CD14-positive monocyte (primary cell): ENCODE measurements at regions not wholly inside any gene's neighbourhood (a gene's known extent, or its start where the extent isn't known, plus 50 kb on each side); places are given as distances from the start of the nearest gene placed in this dataset.

Experiments
- DNase-seq, 3 donors: peaks; one replicate each; pipeline ENCODE4 v3.0.0-alpha.2; 2011 to 2022
- H2AFZ ChIP-seq: 2 replicates; pipeline ENCODE4 v1.6.0; 2012; ENCODE audit warnings: mild to moderate bottlenecking, low read depth, low read length, inconsistent platforms; ENCODE audit not compliant: insufficient read depth, poor library complexity, severe bottlenecking
- H3K27ac ChIP-seq, 2 donors: 1 replicate in 1 of 2; 2 replicates in 1 of 2; pipeline ENCODE4 v1.5.1; 2012 to 2013; ENCODE audit warnings: low read length in 2 of 2, control low read depth in 1 of 2, inconsistent platforms in 1 of 2, low read depth in 1 of 2, mild to moderate bottlenecking in 1 of 2
- H3K27me3 ChIP-seq, 2 donors: one replicate each; pipeline versions ENCODE4 v1.6.0 to v1.6.1; 2011 to 2013; ENCODE audit warnings: low read length in 2 of 2; ENCODE audit not compliant: control insufficient read depth in 2 of 2, insufficient read depth in 2 of 2
- H3K36me3 ChIP-seq, 2 donors: replicated peaks in 1 of 2; 1 replicate in 1 of 2; 2 replicates in 1 of 2; pipeline versions ENCODE4 v1.5.1 to v1.6.1; 2012 to 2013; ENCODE audit warnings: low read length in 2 of 2, control low read depth in 1 of 2, inconsistent platforms in 1 of 2, mild to moderate bottlenecking in 1 of 2; ENCODE audit not compliant: insufficient read depth in 2 of 2, control insufficient read depth in 1 of 2
- H3K4me1 ChIP-seq, 2 donors: 1 replicate in 1 of 2; 2 replicates in 1 of 2; pipeline versions ENCODE4 v1.5.1 to v1.6.1; 2012 to 2013; ENCODE audit warnings: low read length in 2 of 2, control low read depth in 1 of 2, inconsistent platforms in 1 of 2, mild to moderate bottlenecking in 1 of 2, moderate library complexity in 1 of 2; ENCODE audit not compliant: insufficient read depth in 2 of 2, control insufficient read depth in 1 of 2
- H3K4me2 ChIP-seq: replicated peaks from 2 replicates; pipeline ENCODE3; 2012; ENCODE audit warnings: low read length, moderate library complexity, mild to moderate bottlenecking; ENCODE audit not compliant: poor library complexity, severe bottlenecking; ENCODE audit errors: extremely low read depth
- H3K4me3 ChIP-seq, 3 experiments: fragments of 200-600 bp in 1 of 3; sonication (generic) in 1 of 3; replicated peaks in 1 of 3; 1 replicate in 2 of 3; 2 replicates in 1 of 3; pipeline ENCODE4 v1.5.1; 2011 to 2013; ENCODE audit warnings: low read length in 3 of 3, mild to moderate bottlenecking in 3 of 3, control low read depth in 2 of 3, low read depth in 2 of 3, inconsistent platforms in 1 of 3, moderate library complexity in 1 of 3
- H3K79me2 ChIP-seq: 2 replicates; pipeline ENCODE4 v1.6.0; 2012; ENCODE audit warnings: mild to moderate bottlenecking, control low read depth, inconsistent platforms, low read length, moderate library complexity; ENCODE audit not compliant: insufficient read depth
- H3K9ac ChIP-seq: 2 replicates; pipeline ENCODE4 v1.6.0; 2017; ENCODE audit warnings: low read length, mild to moderate bottlenecking; ENCODE audit not compliant: insufficient read depth, poor library complexity, severe bottlenecking
- H3K9me3 ChIP-seq, 2 donors: replicated peaks in 1 of 2; 1 replicate in 1 of 2; 2 replicates in 1 of 2; pipeline versions ENCODE4 v1.5.1 to v1.6.1; 2012 to 2013; ENCODE audit warnings: low read length in 2 of 2, control low read depth in 1 of 2; ENCODE audit not compliant: control insufficient read depth in 1 of 2, insufficient read depth in 1 of 2
- H4K20me1 ChIP-seq: 2 replicates; pipeline ENCODE4 v1.6.0; 2012; ENCODE audit warnings: mild to moderate bottlenecking, low read length, control low read depth, moderate library complexity; ENCODE audit not compliant: insufficient read depth
- H3K27ac Mint-ChIP-seq, 7 donors: one replicate each; pipeline ENCODE4 v1.8.0; 2020; ENCODE audit warnings: mild to moderate bottlenecking in 7 of 7, mixed read lengths in 7 of 7, moderate library complexity in 6 of 7, inconsistent platforms in 2 of 7
- H3K27me3 Mint-ChIP-seq, 3 donors: one replicate each; pipeline ENCODE4 v1.8.0; 2021 to 2022; ENCODE audit warnings: low read depth in 3 of 3, mild to moderate bottlenecking in 3 of 3, mixed read lengths in 3 of 3, moderate library complexity in 3 of 3, inconsistent platforms in 1 of 3
- H3K36me3 Mint-ChIP-seq, 2 donors: one replicate each; pipeline ENCODE4 v1.8.0; 2020; ENCODE audit warnings: mixed read lengths in 2 of 2, inconsistent platforms in 1 of 2, mild to moderate bottlenecking in 1 of 2
- H3K4me1 Mint-ChIP-seq: one replicate; pipeline ENCODE4 v1.8.0; 2020; ENCODE audit warnings: mild to moderate bottlenecking, mixed read lengths
- H3K4me3 Mint-ChIP-seq, 2 donors: one replicate each; pipeline ENCODE4 v1.8.0; 2020; ENCODE audit warnings: mild to moderate bottlenecking in 2 of 2, mixed read lengths in 2 of 2, moderate library complexity in 1 of 2
- H3K9me3 Mint-ChIP-seq, 7 donors: one replicate each; pipeline ENCODE4 v1.8.0; 2020 to 2022; ENCODE audit warnings: mixed read lengths in 7 of 7, mild to moderate bottlenecking in 6 of 7, moderate library complexity in 6 of 7, inconsistent platforms in 2 of 7
- WGBS: methylation state at CpG from one replicate; pipeline ENCODE4 v1.1.5; 2013; ENCODE audit warnings: missing lambda C conversion rate; ENCODE audit not compliant: insufficient coverage; 5-methylcytosine and 5-hydroxymethylcytosine counted together
- intact Hi-C, 2 donors: fragments of 100-400 bp; cut with micrococcal nuclease; formaldehyde crosslinking; loops; one replicate each; pipeline versions ENCODE4 v1.15.0 to v1.15.1; 2023
- TF ChIP-seq, protein P1 (sequence below): fragments of 200-600 bp; IDR thresholded peaks from one replicate; pipeline ENCODE4 v1.8.0; 2022; ENCODE audit warnings: antibody characterized with exemption, mild to moderate bottlenecking

DNA sequence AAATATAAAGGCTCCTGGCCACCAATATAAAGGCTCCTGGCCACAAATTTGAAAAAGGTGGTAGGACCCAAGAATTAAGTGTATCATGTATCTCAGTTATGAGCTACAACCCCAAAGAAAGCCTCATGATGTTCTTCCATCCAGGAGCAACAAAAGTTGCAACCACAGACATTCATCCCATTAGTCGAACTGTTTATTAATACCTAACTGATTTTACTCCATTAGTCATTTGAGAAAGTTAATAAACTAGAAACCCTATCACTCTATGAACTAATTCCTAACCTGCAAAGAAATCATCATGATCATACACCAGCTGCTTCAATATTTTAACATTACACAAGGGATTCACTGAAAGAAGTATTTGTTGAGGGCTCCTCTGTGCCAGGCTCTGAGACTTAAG lies 253.2 kb upstream of the GRIP1 start:
- WGBS, result no CpG with 5 or more reads among the region's 1 CpG
- no peaks in the 10 kb centered on the region for H3K9me3 ChIP-seq
- H3K27ac Mint-ChIP-seq, result no peak overlapping the region

DNA sequence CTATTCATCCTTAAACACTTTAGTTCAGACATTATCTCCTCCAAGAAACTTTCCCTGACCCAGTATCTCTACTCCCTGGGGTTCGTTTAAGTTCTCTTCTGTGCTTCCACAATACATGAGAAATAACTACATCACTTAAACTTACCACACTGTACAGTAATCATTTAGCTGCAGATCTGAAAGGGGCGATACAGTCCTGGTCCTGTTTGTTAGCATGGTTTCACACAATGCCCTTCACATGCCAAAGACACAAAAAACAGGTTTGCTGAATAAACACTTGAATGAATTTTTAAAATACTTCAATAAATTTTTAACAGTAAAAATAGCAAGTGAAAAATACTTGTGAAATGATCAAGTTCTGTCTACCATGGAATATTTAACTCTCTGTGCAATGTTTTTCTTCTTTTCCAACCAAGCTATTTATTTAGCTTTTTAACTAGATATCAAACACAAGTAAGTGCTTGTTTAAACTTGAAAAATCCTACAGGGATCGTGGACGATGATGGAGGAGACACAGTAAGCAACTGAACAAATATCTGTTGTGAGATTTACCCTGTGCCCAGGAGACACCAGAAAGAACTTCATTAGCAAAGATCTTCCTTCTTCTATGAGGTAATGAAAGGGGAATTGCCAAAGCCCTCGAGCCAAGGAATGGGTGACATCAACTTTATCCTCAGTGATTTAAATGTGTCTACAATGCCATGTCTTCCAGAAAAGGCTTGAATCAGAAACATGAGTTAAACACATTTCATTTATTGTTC lies 255.6 kb upstream of the GRIP1 start:
- H3K79me2 ChIP-seq, result no peaks in the 10 kb centered on the region
- no peak overlapping the region for H3K4me2 ChIP-seq
- Mint-ChIP-seq H3K36me3 (no peaks in the 10 kb centered on the region), H3K9me3 (no peaks in the 10 kb centered on the region), H3K27me3 (peaks cover 0 to 2% (median 2%) of the 10 kb centered on the region in 3 donors), H3K27ac (no peak overlapping the region), H3K4me3 (no peak overlapping the region), H3K4me1 (no peaks in the 10 kb centered on the region)
- no peak overlapping the region for H3K9ac ChIP-seq
- no peaks in the 10 kb centered on the region for H3K36me3 ChIP-seq
- H3K27me3 ChIP-seq, result no peaks in the 10 kb centered on the region
- TF ChIP-seq, protein P1, sequence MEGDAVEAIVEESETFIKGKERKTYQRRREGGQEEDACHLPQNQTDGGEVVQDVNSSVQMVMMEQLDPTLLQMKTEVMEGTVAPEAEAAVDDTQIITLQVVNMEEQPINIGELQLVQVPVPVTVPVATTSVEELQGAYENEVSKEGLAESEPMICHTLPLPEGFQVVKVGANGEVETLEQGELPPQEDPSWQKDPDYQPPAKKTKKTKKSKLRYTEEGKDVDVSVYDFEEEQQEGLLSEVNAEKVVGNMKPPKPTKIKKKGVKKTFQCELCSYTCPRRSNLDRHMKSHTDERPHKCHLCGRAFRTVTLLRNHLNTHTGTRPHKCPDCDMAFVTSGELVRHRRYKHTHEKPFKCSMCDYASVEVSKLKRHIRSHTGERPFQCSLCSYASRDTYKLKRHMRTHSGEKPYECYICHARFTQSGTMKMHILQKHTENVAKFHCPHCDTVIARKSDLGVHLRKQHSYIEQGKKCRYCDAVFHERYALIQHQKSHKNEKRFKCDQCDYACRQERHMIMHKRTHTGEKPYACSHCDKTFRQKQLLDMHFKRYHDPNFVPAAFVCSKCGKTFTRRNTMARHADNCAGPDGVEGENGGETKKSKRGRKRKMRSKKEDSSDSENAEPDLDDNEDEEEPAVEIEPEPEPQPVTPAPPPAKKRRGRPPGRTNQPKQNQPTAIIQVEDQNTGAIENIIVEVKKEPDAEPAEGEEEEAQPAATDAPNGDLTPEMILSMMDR, result no peak
- H3K9me3 ChIP-seq, result no peaks in the 10 kb centered on the region
- WGBS, result 88% methylated on average over 1 of the region's 5 CpGs
- no peak overlapping the region for H3K27ac ChIP-seq
- no peak for DNase-seq
- H4K20me1 ChIP-seq, result no peaks in the 10 kb centered on the region
- no peak overlapping the region for H2AFZ ChIP-seq
- intact Hi-C loops, result no loop called here
- H3K4me1 ChIP-seq, result no peaks in the 10 kb centered on the region
- no peak overlapping the region for H3K4me3 ChIP-seq

More for the DNA sequence above, 253.2 kb upstream of the GRIP1 start:
- H3K27ac ChIP-seq, result no peak overlapping the region
- no peak overlapping the region for H2AFZ ChIP-seq
- no peaks in the 10 kb centered on the region for H3K9me3 Mint-ChIP-seq
- intact Hi-C loops, result no loop called here
- no peaks in the 10 kb centered on the region for H3K4me1 ChIP-seq
- no peaks in the 10 kb centered on the region for H3K4me1 Mint-ChIP-seq
- no peak overlapping the region for H3K9ac ChIP-seq
- H3K36me3 Mint-ChIP-seq, result no peaks in the 10 kb centered on the region
- no peak overlapping the region for H3K4me3 ChIP-seq
- no peak overlapping the region for H3K4me2 ChIP-seq
- no peaks in the 10 kb centered on the region for H3K27me3 ChIP-seq
- TF ChIP-seq, protein P1, result no peak
- no peak for DNase-seq
- no peak overlapping the region for H3K4me3 Mint-ChIP-seq
- no peaks in the 10 kb centered on the region for H3K36me3 ChIP-seq
- H3K27me3 Mint-ChIP-seq, result peaks cover 0 to 5% (median 2%) of the 10 kb centered on the region in 3 donors
- no peaks in the 10 kb centered on the region for H4K20me1 ChIP-seq
- no peaks in the 10 kb centered on the region for H3K79me2 ChIP-seq
